GM23248 (cell line): ENCODE measurements at regions not wholly inside any gene's neighbourhood (a gene's known extent, or its start where the extent isn't known, plus 50 kb on each side); places are given as distances from the start of the nearest gene placed in this dataset.
A peak's percentile ranks its signal among the peaks of the same experiment; 100 is the strongest.
"Not testable (repeated sequence)": the region's sequence is repeated elsewhere in the genome, so short reads cannot be mapped to it uniquely, and the experiment has no call there.

Experiments used
- DNase-seq: peaks from one replicate; pipeline ENCODE4 v3.0.0-alpha.2; 2015
- H2AFZ ChIP-seq: fragments of 200-600 bp; sonication (generic); 2 replicates; pipeline ENCODE4 v1.6.1; 2016; ENCODE audit warnings: antibody characterized with exemption
- H3F3A ChIP-seq: fragments of 200-600 bp; sonication (generic); 2 replicates; pipeline ENCODE4 v1.6.1; 2016; ENCODE audit warnings: mild to moderate bottlenecking, antibody characterized with exemption, mixed run types; ENCODE audit not compliant: insufficient read depth
- H3K27ac ChIP-seq: fragments of 200-600 bp; sonication (generic); 2 replicates; pipeline ENCODE4 v1.5.1; 2016; ENCODE audit warnings: mild to moderate bottlenecking
- H3K27me3 ChIP-seq: fragments of 200-600 bp; sonication (generic); replicated peaks from 2 replicates; pipeline ENCODE4 v1.6.1; 2016; ENCODE audit warnings: mild to moderate bottlenecking; ENCODE audit not compliant: insufficient read depth
- H3K36me3 ChIP-seq: fragments of 200-600 bp; sonication (generic); 2 replicates; pipeline ENCODE4 v1.6.1; 2016; ENCODE audit warnings: low read depth, mild to moderate bottlenecking
- H3K4me1 ChIP-seq: fragments of 200-600 bp; sonication (generic); 2 replicates; pipeline ENCODE4 v1.6.1; 2016; ENCODE audit warnings: mild to moderate bottlenecking; ENCODE audit not compliant: insufficient read depth
- H3K4me2 ChIP-seq: fragments of 200-600 bp; sonication (generic); one replicate; pipeline ENCODE4 v1.6.1; 2016; ENCODE audit warnings: mild to moderate bottlenecking; ENCODE audit not compliant: unreplicated experiment
- H3K4me3 ChIP-seq: fragments of 200-600 bp; sonication (generic); 2 replicates; pipeline ENCODE4 v1.5.1; 2016; ENCODE audit warnings: mild to moderate bottlenecking
- H3K79me2 ChIP-seq: fragments of 200-600 bp; sonication (generic); 2 replicates; pipeline ENCODE4 v1.6.1; 2016; ENCODE audit warnings: mild to moderate bottlenecking; ENCODE audit not compliant: insufficient read depth
- H3K9ac ChIP-seq: fragments of 200-600 bp; sonication (generic); 2 replicates; pipeline ENCODE4 v1.6.1; 2016; ENCODE audit warnings: mild to moderate bottlenecking
- H3K9me2 ChIP-seq: fragments of 200-600 bp; sonication (generic); 2 replicates; pipeline ENCODE4 v1.6.1; 2016; ENCODE audit warnings: mixed run types, mild to moderate bottlenecking, moderate library complexity; ENCODE audit not compliant: insufficient read depth
- H3K9me3 ChIP-seq: fragments of 200-600 bp; sonication (generic); one replicate; pipeline ENCODE4 v1.6.1; 2017; ENCODE audit warnings: low read depth
- H4K20me1 ChIP-seq: fragments of 200-600 bp; sonication (generic); 2 replicates; pipeline ENCODE4 v1.6.0; 2016; ENCODE audit not compliant: insufficient read depth
- EZH2 ChIP-seq: fragments of 200-600 bp; sonication (generic); IDR thresholded peaks from 2 replicates; pipeline ENCODE4 v1.6.1; 2018; ENCODE audit warnings: antibody characterized with exemption, mild to moderate bottlenecking; ENCODE audit not compliant: insufficient read depth, poor library complexity, severe bottlenecking
- EZH2phosphoT487 ChIP-seq: fragments of 200-600 bp; sonication (generic); IDR thresholded peaks from 2 replicates; pipeline ENCODE4 v1.6.1; 2018; ENCODE audit warnings: antibody characterized with exemption, moderate library complexity, mild to moderate bottlenecking, low read depth; ENCODE audit not compliant: insufficient read depth
- WGBS, 2 experiments: methylation state at CpG; one replicate each; pipeline ENCODE4 v1.1.6; 2015 to 2017; ENCODE audit warnings: low lambda C conversion rate in 2 of 2, low coverage in 1 of 2; ENCODE audit errors: missing lambda C conversion rate in 2 of 2; 5-methylcytosine and 5-hydroxymethylcytosine counted together
- in situ Hi-C: fragments of 300-500 bp; cut with MboI; formaldehyde crosslinking; loops from 2 replicates; pipeline ENCODE4 v1.15.0; 2020

DNA sequence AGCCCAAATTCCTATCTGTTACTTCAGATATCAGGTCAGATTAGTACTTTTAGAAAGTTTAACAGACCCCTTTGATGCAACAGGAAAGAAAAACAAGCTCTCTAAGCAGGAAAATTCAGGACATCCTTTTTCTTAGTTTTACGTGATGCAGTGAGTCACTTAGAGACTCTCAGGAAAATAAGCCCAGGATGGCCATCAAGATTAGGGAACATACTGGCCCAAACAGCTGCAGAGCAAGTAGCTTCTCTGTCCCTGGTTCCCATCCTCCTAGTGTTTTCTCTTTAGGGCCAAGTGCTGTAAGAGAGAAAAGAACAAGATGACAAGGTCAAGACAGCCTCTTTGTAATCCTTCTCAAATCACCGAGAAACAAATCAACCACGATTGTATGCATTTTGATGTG lies 219.1 kb downstream of the ZNF674 start:
- peak; percentile 46 for DNase-seq
- Histone ChIP-seq H3K27me3 (no peaks in the 10 kb centered on the region), H3K4me3 (no peak overlapping the region), H3F3A (peaks cover 9% of the 10 kb centered on the region; the same call in 1 of the 2 replicates), H3K9me3 (no peaks in the 10 kb centered on the region), H2AFZ (no peak overlapping the region), H3K4me2 (peak overlapping the region; percentile 42), H3K9me2 (no peaks in the 10 kb centered on the region), H3K79me2 (no peaks in the 10 kb centered on the region), H4K20me1 (no peaks in the 10 kb centered on the region), H3K27ac (peak overlapping the region; percentile 38; the same call in 1 of the 2 replicates), H3K9ac (no peak overlapping the region), H3K4me1 (peaks cover 27% of the 10 kb centered on the region), H3K36me3 (no peaks in the 10 kb centered on the region)
- in situ Hi-C loops: no loop called here
- TF ChIP-seq EZH2: no peak
- TF ChIP-seq EZH2phosphoT487: no peak
- 74 to 81% methylated on average over 3 of the region's 3 CpGs for WGBS, 2 experiments

DNA sequence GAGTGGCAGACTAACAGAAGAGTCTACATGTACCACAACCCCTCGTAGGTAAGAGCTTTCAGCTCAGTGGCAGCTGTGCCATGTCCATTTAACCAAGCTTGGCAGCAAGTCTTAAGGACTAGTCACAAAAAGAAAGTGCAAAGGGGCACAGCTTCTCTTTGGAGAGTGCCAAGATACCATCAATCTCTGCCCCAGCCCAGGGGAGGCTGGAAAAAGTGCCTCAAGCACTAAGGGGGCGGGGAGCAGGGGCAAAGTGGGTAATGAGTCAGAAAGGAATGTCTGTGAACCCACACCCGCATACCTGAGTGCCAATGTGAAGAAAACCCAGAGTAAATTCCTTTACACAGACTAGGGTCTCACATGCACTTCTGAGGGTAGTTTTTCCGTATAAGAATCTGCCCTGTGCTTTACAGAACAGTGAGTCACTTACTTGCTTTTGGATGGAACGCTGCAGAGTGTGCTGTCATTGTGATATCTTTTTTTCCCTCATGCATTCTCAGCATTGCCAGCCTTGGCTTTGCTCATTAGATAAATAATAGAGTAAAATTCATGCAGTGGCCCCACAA lies 219.8 kb downstream of the ZNF674 start:
- H3K4me3 ChIP-seq: no peak overlapping the region
- H3K36me3 ChIP-seq: no peaks in the 10 kb centered on the region
- H3K4me1 ChIP-seq: peaks cover 27% of the 10 kb centered on the region
- H3K9ac ChIP-seq: no peak overlapping the region
- H3K27ac ChIP-seq: peak overlapping the region; percentile 38
- TF ChIP-seq EZH2: no peak
- no peak for TF ChIP-seq EZH2phosphoT487
- no peaks in the 10 kb centered on the region for H3K79me2 ChIP-seq
- H4K20me1 ChIP-seq: no peaks in the 10 kb centered on the region
- 25 to 30% methylated on average over 4 to 5 of the region's 5 CpGs for WGBS, 2 experiments
- H3F3A ChIP-seq: peaks cover 9% of the 10 kb centered on the region; the same call in 1 of the 2 replicates
- in situ Hi-C loops: no loop called here
- H3K9me3 ChIP-seq: no peaks in the 10 kb centered on the region
- no peaks in the 10 kb centered on the region for H3K27me3 ChIP-seq
- no peak overlapping the region for H2AFZ ChIP-seq
- peak overlapping the region; percentile 42 for H3K4me2 ChIP-seq
- H3K9me2 ChIP-seq: no peaks in the 10 kb centered on the region
- peak; percentile 77 for DNase-seq

DNA sequence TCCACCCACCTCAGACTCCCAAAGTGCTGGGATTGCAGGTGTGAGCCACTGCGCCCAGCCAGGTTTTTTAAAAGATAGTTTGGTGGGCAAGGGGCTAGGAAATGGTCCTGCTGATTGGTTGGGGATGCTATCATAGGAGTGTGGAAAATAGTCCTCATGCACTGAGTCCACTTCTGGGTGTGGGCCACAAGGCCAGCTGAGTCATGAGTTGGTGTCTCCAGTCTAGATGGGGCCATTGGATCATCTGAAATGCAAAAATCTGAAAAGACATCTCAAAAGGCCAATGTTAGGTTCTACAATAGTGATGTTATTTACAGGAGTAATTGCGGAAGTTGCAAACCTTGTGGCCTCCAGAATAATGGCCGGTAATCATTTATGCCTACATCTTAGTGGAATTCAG lies 221.1 kb downstream of the ZNF674 start:
- no peak overlapping the region for H3K4me3 ChIP-seq
- no peaks in the 10 kb centered on the region for H3K79me2 ChIP-seq
- peaks cover 9% of the 10 kb centered on the region; the same call in 1 of the 2 replicates for H3F3A ChIP-seq
- H3K4me1 ChIP-seq: peaks cover 27% of the 10 kb centered on the region
- H3K27ac ChIP-seq: no peak overlapping the region
- no peaks in the 10 kb centered on the region for H3K9me2 ChIP-seq
- TF ChIP-seq EZH2: no peak
- no peak for TF ChIP-seq EZH2phosphoT487
- H3K27me3 ChIP-seq: no peaks in the 10 kb centered on the region
- WGBS, 2 experiments: 88 to 100% methylated on average over 3 of the region's 3 CpGs
- no peak overlapping the region for H3K9ac ChIP-seq
- in situ Hi-C loops: no loop called here
- peak; percentile 51 for DNase-seq
- no peaks in the 10 kb centered on the region for H3K9me3 ChIP-seq
- no peak overlapping the region for H2AFZ ChIP-seq
- no peaks in the 10 kb centered on the region for H3K36me3 ChIP-seq
- no peaks in the 10 kb centered on the region for H4K20me1 ChIP-seq
- no peak overlapping the region for H3K4me2 ChIP-seq

DNA sequence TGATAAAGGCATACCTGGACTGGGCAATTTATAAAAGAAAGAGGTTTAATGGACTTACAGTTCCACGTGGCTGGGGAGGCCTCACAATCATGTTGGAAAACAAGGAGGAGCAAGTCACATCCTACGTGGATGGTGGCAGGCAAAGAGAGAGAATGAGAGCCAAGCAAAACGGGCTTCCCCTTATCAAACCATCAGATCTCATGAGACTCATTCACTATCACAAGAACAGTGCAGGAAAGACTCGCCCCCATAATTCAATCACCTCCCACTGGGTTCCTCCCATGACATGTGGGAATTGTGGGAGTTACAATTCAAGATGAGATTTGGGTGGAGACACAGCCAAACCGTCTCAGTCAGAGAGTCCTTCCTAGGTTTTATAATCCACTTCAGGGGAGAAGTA lies 222.3 kb downstream of the ZNF674 start:
- H3K4me3 ChIP-seq, H4K20me1 ChIP-seq, DNase-seq, H3K27ac ChIP-seq, H3K9ac ChIP-seq, H3K9me2 ChIP-seq, in situ Hi-C loops, H3K4me2 ChIP-seq, H3K36me3 ChIP-seq, H3K79me2 ChIP-seq, H3K27me3 ChIP-seq, H3K9me3 ChIP-seq, H2AFZ ChIP-seq, H3F3A ChIP-seq: not testable (repeated sequence)
- peaks cover 21% of the 10 kb centered on the region for H3K4me1 ChIP-seq
- WGBS, 2 experiments: 46 to 57% methylated on average over 5 of the region's 5 CpGs

DNA sequence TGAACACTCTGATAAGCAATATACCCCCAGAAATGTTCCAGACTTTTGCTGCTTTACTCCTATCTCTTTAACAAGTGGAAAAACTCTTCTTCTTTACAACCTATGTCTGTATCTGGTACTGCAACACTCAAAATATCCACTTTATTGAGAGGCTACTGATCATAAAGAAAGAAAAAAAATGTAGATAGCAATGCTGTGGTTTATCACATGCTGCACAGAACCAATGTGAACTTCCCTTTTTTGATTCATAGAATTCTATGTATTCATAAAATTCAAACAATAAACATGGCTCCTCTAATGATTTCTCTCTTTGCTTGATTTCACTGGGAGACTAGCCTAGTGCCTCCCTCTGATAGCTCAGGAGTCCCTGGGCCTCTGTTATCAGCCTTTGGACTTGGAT lies 223.5 kb downstream of the ZNF674 start:
- in situ Hi-C loops: no loop called here
- Histone ChIP-seq H3K9ac (no peak overlapping the region), H3K9me2 (no peaks in the 10 kb centered on the region), H3K79me2 (no peaks in the 10 kb centered on the region), H3K36me3 (no peaks in the 10 kb centered on the region), H3K4me1 (peaks cover 17% of the 10 kb centered on the region), H3K27ac (no peak overlapping the region), H4K20me1 (no peaks in the 10 kb centered on the region), H3F3A (peaks cover 9% of the 10 kb centered on the region; the same call in 1 of the 2 replicates), H3K4me3 (no peak overlapping the region), H2AFZ (no peak overlapping the region), H3K27me3 (no peaks in the 10 kb centered on the region), H3K9me3 (no peaks in the 10 kb centered on the region), H3K4me2 (no peak overlapping the region)
- no peak for DNase-seq
- TF ChIP-seq EZH2: no peak
- no peak for TF ChIP-seq EZH2phosphoT487
